ENCODE measurements at regions not wholly inside any gene's neighbourhood (a gene's known extent, or its start where the extent isn't known, plus 50 kb on each side); places are given as distances from the start of the nearest gene placed in this dataset.

DNA sequence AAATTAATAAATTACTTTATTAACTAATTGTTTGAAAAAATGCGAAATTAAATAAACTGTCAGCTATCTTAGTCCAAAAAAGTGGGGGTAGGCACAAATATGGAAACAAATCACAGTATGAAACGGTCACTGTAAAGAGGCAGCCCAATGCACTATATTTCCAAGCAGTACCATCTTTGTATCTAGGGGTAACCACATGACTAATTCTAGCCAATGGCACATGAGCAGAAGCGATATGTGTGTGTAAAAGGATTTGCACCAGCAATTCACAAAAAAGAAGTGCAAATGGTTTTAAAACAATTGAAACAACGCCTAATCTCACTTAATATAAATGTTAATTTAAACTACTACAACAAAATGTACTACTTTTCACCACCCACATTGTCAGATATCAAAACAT is 129.5 kb upstream of the PRNP start:
- H4K20me1 ChIP-seq (replicated peaks; ENCODE audit: control insufficient read depth, extremely low read depth, insufficient read depth, low read length): no peaks in the 10 kb centered on the region
- no peak for FAIRE-seq

More for the DNA sequence above, 129.5 kb upstream of the PRNP start:
- dilution Hi-C loops (cut with MboI; ENCODE audit: extremely low pct_ligation_motif_present, low sequenced_read_pairs): no loop called here
- Histone ChIP-seq H3K4me3 (replicated peaks in 1 of 3; ENCODE audit: insufficient read depth in 1 of 3, low read depth in 1 of 3, low read length in 3 of 3) (no peak overlapping the region), H3K9me1 (replicated peaks; ENCODE audit: control insufficient read depth, extremely low read depth, insufficient read depth, low read length) (no peaks in the 10 kb centered on the region), H3K79me2 (ENCODE audit: control insufficient read depth, insufficient read depth, low read length) (no peaks in the 10 kb centered on the region), H3K9ac (replicated peaks; ENCODE audit: extremely low read depth, insufficient read depth, low read length) (no peak overlapping the region), H3K36me3 (ENCODE audit: control insufficient read depth in 2 of 2, extremely low read depth in 1 of 2, insufficient read depth in 2 of 2, low read length in 2 of 2) (no peaks in the 10 kb centered on the region), H3K4me1 (ENCODE audit: control insufficient read depth, extremely low read depth, insufficient read depth, low read length) (peaks cover 21% of the 10 kb centered on the region), H3K27ac (ENCODE audit: insufficient read depth, low read depth, low read length) (no peak overlapping the region), H3K9me3 (replicated peaks; ENCODE audit: control insufficient read depth, insufficient read depth, low read length) (no peaks in the 10 kb centered on the region), H3K4me2 (ENCODE audit: insufficient read depth, low read length) (no peak overlapping the region), H3K27me3 (ENCODE audit: control insufficient read depth in 2 of 2, insufficient read depth in 2 of 2, low read length in 2 of 2) (no peaks in the 10 kb centered on the region), H2AFZ (ENCODE audit: low read depth, low read length) (no peak overlapping the region)
- DNase-seq (ENCODE audit: low read depth, low spot score): no peak
- CTCF ChIA-PET: interaction anchor here (0.8 to 2.0 kb wide), 2 partner anchors 10 to 12 kb away, joined by 3 to 6 read pairs; no protein-coding TSS in a partner anchor
- POLR2A ChIA-PET: no interaction called here
- intact Hi-C loops (cut with micrococcal nuclease): no loop called here
- TF ChIP-seq FOS (IDR thresholded peaks at IDR 0.05; ENCODE audit: borderline replicate concordance, insufficient read depth, low read length) (no peak), JUN (IDR thresholded peaks at IDR 0.05; ENCODE audit: borderline replicate concordance, insufficient read depth, insufficient read length, low read depth) (no peak), MYC (IDR thresholded peaks at IDR 0.05; ENCODE audit: low read depth, low read length) (no peak), EZH2 (IDR thresholded peaks at IDR 0.05; ENCODE audit: borderline replicate concordance, low read depth, low read length, severe bottlenecking) (no peak), POLR2AphosphoS5 (IDR thresholded peaks at IDR 0.05; ENCODE audit: insufficient read depth, low read depth, low read length) (no peak), GATA2 (IDR thresholded peaks at IDR 0.05; ENCODE audit: insufficient read depth, insufficient read length, low read depth, low read length) (no peak), POLR2A (IDR thresholded peaks at IDR 0.05; ENCODE audit: low read depth, low read length) (no peak)
- TF ChIP-seq, protein P1, sequence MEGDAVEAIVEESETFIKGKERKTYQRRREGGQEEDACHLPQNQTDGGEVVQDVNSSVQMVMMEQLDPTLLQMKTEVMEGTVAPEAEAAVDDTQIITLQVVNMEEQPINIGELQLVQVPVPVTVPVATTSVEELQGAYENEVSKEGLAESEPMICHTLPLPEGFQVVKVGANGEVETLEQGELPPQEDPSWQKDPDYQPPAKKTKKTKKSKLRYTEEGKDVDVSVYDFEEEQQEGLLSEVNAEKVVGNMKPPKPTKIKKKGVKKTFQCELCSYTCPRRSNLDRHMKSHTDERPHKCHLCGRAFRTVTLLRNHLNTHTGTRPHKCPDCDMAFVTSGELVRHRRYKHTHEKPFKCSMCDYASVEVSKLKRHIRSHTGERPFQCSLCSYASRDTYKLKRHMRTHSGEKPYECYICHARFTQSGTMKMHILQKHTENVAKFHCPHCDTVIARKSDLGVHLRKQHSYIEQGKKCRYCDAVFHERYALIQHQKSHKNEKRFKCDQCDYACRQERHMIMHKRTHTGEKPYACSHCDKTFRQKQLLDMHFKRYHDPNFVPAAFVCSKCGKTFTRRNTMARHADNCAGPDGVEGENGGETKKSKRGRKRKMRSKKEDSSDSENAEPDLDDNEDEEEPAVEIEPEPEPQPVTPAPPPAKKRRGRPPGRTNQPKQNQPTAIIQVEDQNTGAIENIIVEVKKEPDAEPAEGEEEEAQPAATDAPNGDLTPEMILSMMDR (IDR thresholded peaks at IDR 0.05; ENCODE audit: extremely low read depth in 1 of 2, insufficient read depth in 1 of 2, low read depth in 1 of 2, low read length in 2 of 2): no peak
- TF ChIP-seq, protein P2, sequence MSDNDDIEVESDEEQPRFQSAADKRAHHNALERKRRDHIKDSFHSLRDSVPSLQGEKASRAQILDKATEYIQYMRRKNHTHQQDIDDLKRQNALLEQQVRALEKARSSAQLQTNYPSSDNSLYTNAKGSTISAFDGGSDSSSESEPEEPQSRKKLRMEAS (IDR thresholded peaks at IDR 0.05; ENCODE audit: insufficient read depth, insufficient read length): no peak
- BruUV-seq (replicated peaks): no TSS peak
